ENCODE measurements at regions not wholly inside any gene's neighbourhood (a gene's known extent, or its start where the extent isn't known, plus 50 kb on each side); places are given as distances from the start of the nearest gene placed in this dataset.

DNA sequence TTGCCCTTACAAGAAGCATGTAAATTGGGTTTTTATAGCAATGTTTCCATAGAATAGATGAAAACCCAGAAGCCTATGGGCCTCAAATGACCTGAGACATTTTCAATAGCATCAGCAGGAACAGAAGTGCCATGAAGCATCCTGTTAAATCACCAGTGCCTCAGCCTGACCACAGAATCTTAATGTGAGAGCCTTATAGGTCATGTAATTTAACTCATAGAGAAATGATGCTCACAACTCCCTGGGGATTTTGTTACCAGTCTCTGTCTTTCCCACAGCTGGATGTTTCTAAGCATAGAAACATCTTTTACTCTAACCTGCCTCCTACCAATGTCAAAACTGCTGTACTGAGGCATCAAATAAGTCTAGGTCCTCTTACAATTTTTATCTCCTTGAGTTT, 295.8 kb upstream of the ACVR2A start:
- FAIRE-seq = no peak
- Histone ChIP-seq H3K36me3 (ENCODE audit: control insufficient read depth, insufficient read depth, low read length) (no peaks in the 10 kb centered on the region), H3K4me3 (ENCODE audit: low read depth, low read length) (no peak overlapping the region), H3K27me3 (ENCODE audit: control insufficient read depth, insufficient read depth, low read length) (no peaks in the 10 kb centered on the region)
- no peak for DNase-seq (ENCODE audit: low read depth)
- TF ChIP-seq, protein P1, sequence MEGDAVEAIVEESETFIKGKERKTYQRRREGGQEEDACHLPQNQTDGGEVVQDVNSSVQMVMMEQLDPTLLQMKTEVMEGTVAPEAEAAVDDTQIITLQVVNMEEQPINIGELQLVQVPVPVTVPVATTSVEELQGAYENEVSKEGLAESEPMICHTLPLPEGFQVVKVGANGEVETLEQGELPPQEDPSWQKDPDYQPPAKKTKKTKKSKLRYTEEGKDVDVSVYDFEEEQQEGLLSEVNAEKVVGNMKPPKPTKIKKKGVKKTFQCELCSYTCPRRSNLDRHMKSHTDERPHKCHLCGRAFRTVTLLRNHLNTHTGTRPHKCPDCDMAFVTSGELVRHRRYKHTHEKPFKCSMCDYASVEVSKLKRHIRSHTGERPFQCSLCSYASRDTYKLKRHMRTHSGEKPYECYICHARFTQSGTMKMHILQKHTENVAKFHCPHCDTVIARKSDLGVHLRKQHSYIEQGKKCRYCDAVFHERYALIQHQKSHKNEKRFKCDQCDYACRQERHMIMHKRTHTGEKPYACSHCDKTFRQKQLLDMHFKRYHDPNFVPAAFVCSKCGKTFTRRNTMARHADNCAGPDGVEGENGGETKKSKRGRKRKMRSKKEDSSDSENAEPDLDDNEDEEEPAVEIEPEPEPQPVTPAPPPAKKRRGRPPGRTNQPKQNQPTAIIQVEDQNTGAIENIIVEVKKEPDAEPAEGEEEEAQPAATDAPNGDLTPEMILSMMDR (IDR thresholded peaks at IDR 0.05; ENCODE audit: insufficient read depth, low read length, severe bottlenecking) = no peak

DNA sequence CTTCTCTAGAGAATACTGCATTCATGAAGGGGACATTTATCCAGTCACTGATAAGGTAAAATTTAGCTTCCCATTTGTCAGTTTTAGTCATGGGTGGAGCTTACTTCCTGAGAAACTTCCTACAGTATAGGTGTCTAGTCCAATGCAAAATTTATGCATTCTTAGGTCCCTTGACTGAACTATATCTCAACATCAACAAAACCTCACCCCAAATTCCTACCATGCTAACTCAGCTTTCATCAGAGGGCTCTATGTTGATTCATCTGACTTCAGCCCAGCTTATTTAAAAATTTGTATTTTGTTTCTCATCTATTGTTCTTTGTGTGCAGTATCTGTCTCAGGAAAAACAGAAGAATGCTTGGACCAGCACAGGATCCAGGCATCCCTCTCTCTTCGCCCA, 296.4 kb upstream of the ACVR2A start:
- DNase-seq (ENCODE audit: low read depth) = no peak
- H3K4me3 ChIP-seq (ENCODE audit: low read depth, low read length) = no peak overlapping the region
- no peaks in the 10 kb centered on the region for H3K36me3 ChIP-seq (ENCODE audit: control insufficient read depth, insufficient read depth, low read length)
- no peak for FAIRE-seq
- no peaks in the 10 kb centered on the region for H3K27me3 ChIP-seq (ENCODE audit: control insufficient read depth, insufficient read depth, low read length)
- TF ChIP-seq, protein P1 (IDR thresholded peaks at IDR 0.05; ENCODE audit: insufficient read depth, low read length, severe bottlenecking) = no peak

DNA sequence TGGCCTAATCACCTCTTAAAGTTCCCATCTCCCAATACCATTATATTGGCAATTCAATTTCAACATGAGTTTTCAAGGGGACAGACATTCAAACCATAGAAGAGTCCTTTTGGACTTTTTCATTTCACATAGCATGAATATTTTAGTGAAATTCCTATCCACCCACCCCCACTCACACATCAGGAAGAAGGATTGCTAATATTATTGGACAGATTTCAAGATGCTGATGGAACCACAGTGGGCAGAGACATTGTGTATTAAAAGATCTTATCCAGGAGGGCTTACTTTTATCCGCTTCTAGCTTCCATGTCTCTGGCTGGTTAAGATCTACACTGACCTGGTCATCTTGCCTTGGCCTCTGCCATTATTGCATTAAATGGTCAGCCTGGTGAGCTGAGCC, 297.4 kb upstream of the ACVR2A start:
- no peaks in the 10 kb centered on the region for H3K27me3 ChIP-seq (ENCODE audit: control insufficient read depth, insufficient read depth, low read length)
- DNase-seq (ENCODE audit: low read depth) (no peak), FAIRE-seq (no peak)
- no peaks in the 10 kb centered on the region for H3K36me3 ChIP-seq (ENCODE audit: control insufficient read depth, insufficient read depth, low read length)
- TF ChIP-seq, protein P1 (IDR thresholded peaks at IDR 0.05; ENCODE audit: insufficient read depth, low read length, severe bottlenecking) = no peak
- H3K4me3 ChIP-seq (ENCODE audit: low read depth, low read length) = no peak overlapping the region

DNA sequence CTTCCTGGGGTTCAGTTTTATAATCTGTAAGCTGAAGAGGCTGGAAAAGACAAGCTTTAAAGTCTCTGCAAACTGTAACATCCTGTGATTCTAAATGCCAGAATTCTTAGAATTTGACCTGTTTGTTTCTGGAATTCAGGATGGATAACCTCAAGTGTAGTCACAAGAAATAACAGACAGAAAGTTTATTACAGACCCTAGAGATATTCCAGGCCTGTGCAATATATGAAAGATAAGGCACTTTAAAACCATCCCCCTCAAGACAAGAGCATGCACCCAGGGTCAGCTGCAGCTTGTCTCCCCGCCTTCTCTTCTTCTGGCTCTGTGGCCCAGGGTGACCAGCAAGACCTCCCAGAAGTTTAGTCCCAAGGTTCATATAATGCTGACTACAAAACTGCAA, 298.7 kb upstream of the ACVR2A start:
- FAIRE-seq = no peak
- no peak overlapping the region for H3K4me3 ChIP-seq (ENCODE audit: low read depth, low read length)
- no peaks in the 10 kb centered on the region for H3K36me3 ChIP-seq (ENCODE audit: control insufficient read depth, insufficient read depth, low read length)
- DNase-seq (ENCODE audit: low read depth) = no peak
- TF ChIP-seq, protein P1 (IDR thresholded peaks at IDR 0.05; ENCODE audit: insufficient read depth, low read length, severe bottlenecking) = no peak
- H3K27me3 ChIP-seq (ENCODE audit: control insufficient read depth, insufficient read depth, low read length) = no peaks in the 10 kb centered on the region

DNA sequence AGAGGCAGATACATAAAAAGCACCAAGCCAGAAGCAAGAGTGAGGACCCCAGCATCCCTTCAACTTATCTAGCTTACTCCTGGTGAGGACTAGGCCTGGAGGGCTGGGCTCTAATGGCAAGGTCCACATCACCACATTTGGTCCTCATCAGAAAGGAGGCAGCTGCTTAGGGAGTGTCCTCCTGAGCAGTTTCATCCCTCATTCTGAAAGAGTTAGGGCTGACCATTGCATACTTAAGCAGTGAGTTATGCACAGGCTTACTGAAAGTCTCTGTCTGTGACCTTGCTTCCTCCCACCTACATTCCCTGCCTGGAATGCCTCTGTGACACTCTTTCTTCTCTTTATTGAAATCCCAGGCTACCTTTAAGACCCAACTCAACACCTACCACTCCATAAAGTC, 301.8 kb upstream of the ACVR2A start:
- DNase-seq (ENCODE audit: low read depth) (peak; percentile 28), FAIRE-seq (no peak)
- TF ChIP-seq, protein P1 (IDR thresholded peaks at IDR 0.05; ENCODE audit: insufficient read depth, low read length, severe bottlenecking) = no peak
- H3K4me3 ChIP-seq (ENCODE audit: low read depth, low read length) = no peak overlapping the region
- H3K36me3 ChIP-seq (ENCODE audit: control insufficient read depth, insufficient read depth, low read length) = no peaks in the 10 kb centered on the region
- H3K27me3 ChIP-seq (ENCODE audit: control insufficient read depth, insufficient read depth, low read length) = no peaks in the 10 kb centered on the region

DNA sequence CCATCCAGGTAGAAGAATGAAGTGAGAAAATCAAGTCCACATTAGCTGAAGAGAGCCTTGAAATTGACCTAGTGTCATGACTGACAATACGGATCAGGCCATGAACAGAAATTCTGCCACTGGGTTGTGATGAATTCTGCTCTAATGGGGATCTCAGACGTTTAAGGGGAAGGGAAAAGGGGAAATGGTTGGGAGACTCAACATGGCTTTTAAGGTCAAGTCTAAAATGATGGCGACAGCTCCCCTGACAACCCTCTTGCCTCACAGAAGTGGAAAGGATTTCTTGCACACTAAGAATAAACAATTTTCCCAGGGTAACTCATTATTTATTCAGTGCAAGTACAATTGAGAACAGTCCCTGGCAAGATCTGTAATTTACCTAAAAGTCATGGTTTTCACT, 302.5 kb upstream of the ACVR2A start:
- DNase-seq (ENCODE audit: low read depth) = no peak
- TF ChIP-seq, protein P1 (IDR thresholded peaks at IDR 0.05; ENCODE audit: insufficient read depth, low read length, severe bottlenecking) = no peak
- Histone ChIP-seq H3K27me3 (ENCODE audit: control insufficient read depth, insufficient read depth, low read length) (no peaks in the 10 kb centered on the region), H3K36me3 (ENCODE audit: control insufficient read depth, insufficient read depth, low read length) (no peaks in the 10 kb centered on the region), H3K4me3 (ENCODE audit: low read depth, low read length) (no peak overlapping the region)
- no peak for FAIRE-seq

Data from bronchial epithelial cell (primary cell).